ENCODE measurements at regions not wholly inside any gene's neighbourhood (a gene's known extent, or its start where the extent isn't known, plus 50 kb on each side); places are given as distances from the start of the nearest gene placed in this dataset.
"Not testable (repeated sequence)": the region's sequence is repeated elsewhere in the genome, so short reads cannot be mapped to it uniquely, and the experiment has no call there.

- H3K9me3 Mint-ChIP-seq: peaks cover 9% of the 10 kb centered on the region
- no peak overlapping the region for H3K27ac Mint-ChIP-seq
- H3K4me1 Mint-ChIP-seq (ENCODE audit: low read depth): no peaks in the 10 kb centered on the region
- no peak for DNase-seq
- no peak overlapping the region for H3K4me3 Mint-ChIP-seq
- peaks cover 7% of the 10 kb centered on the region for H3K27me3 Mint-ChIP-seq
- H3K36me3 Mint-ChIP-seq (ENCODE audit: low read depth): no peaks in the 10 kb centered on the region
Observed at GRCh38 chr10:126758867-126759266, 88.4 kb upstream of the C10orf90 start.

- no peaks in the 10 kb centered on the region for H3K36me3 Mint-ChIP-seq (ENCODE audit: low read depth)
- peaks cover 14% of the 10 kb centered on the region for H3K9me3 Mint-ChIP-seq
- H3K4me1 Mint-ChIP-seq (ENCODE audit: low read depth): no peaks in the 10 kb centered on the region
Observed at GRCh38 chr10:126759531-126759930, 89.0 kb upstream of the C10orf90 start.

GRCh38 chr10:126766646-126767045 lies 96.2 kb upstream of the C10orf90 start:
- not testable (repeated sequence) for H3K4me3 Mint-ChIP-seq; H3K27me3 Mint-ChIP-seq; H3K9me3 Mint-ChIP-seq; H3K27ac Mint-ChIP-seq; H3K36me3 Mint-ChIP-seq (ENCODE audit: low read depth); H3K4me1 Mint-ChIP-seq (ENCODE audit: low read depth); DNase-seq

More at GRCh38 chr10:126759531-126759930, 89.0 kb upstream of the C10orf90 start:
- H3K27me3 Mint-ChIP-seq: peaks cover 7% of the 10 kb centered on the region
- no peak overlapping the region for H3K4me3 Mint-ChIP-seq
- DNase-seq: no peak
- no peak overlapping the region for H3K27ac Mint-ChIP-seq

- no peak for DNase-seq
- H3K4me1 Mint-ChIP-seq (ENCODE audit: low read depth): no peaks in the 10 kb centered on the region
- peaks cover 3% of the 10 kb centered on the region for H3K9me3 Mint-ChIP-seq
- no peaks in the 10 kb centered on the region for H3K36me3 Mint-ChIP-seq (ENCODE audit: low read depth)
- no peak overlapping the region for H3K4me3 Mint-ChIP-seq
- H3K27ac Mint-ChIP-seq: no peak overlapping the region
- H3K27me3 Mint-ChIP-seq: peaks cover 2% of the 10 kb centered on the region
Observed at GRCh38 chr10:126770809-126771208, 100.3 kb upstream of the C10orf90 start.

GRCh38 chr10:126776168-126776567 lies 105.7 kb upstream of the C10orf90 start:
- H3K9me3 Mint-ChIP-seq: no peaks in the 10 kb centered on the region
- no peak overlapping the region for H3K4me3 Mint-ChIP-seq
- H3K36me3 Mint-ChIP-seq (ENCODE audit: low read depth): no peaks in the 10 kb centered on the region
- no peak for DNase-seq
- H3K4me1 Mint-ChIP-seq (ENCODE audit: low read depth): no peaks in the 10 kb centered on the region
- no peaks in the 10 kb centered on the region for H3K27me3 Mint-ChIP-seq
- H3K27ac Mint-ChIP-seq: no peak overlapping the region

GRCh38 chr10:126777714-126778113 lies 107.2 kb upstream of the C10orf90 start:
- Mint-ChIP-seq H3K9me3 (no peaks in the 10 kb centered on the region), H3K27ac (no peak overlapping the region), H3K27me3 (no peaks in the 10 kb centered on the region), H3K36me3 (ENCODE audit: low read depth) (no peaks in the 10 kb centered on the region), H3K4me1 (ENCODE audit: low read depth) (no peaks in the 10 kb centered on the region), H3K4me3 (no peak overlapping the region)
- no peak for DNase-seq

GRCh38 chr10:126781450-126782216 lies 111.1 kb upstream of the C10orf90 start:
- no peaks in the 10 kb centered on the region for H3K36me3 Mint-ChIP-seq (ENCODE audit: low read depth)
- no peak for DNase-seq
- no peaks in the 10 kb centered on the region for H3K27me3 Mint-ChIP-seq
- no peak overlapping the region for H3K27ac Mint-ChIP-seq
- no peaks in the 10 kb centered on the region for H3K9me3 Mint-ChIP-seq
- no peaks in the 10 kb centered on the region for H3K4me1 Mint-ChIP-seq (ENCODE audit: low read depth)
- H3K4me3 Mint-ChIP-seq: no peak overlapping the region

GRCh38 chr10:126783806-126784557 lies 113.5 kb upstream of the C10orf90 start:
- Mint-ChIP-seq H3K27me3 (no peaks in the 10 kb centered on the region), H3K4me3 (no peak overlapping the region), H3K9me3 (no peaks in the 10 kb centered on the region), H3K27ac (no peak overlapping the region), H3K4me1 (ENCODE audit: low read depth) (no peaks in the 10 kb centered on the region), H3K36me3 (ENCODE audit: low read depth) (no peaks in the 10 kb centered on the region)
- DNase-seq: no peak

- Mint-ChIP-seq H3K4me1 (ENCODE audit: low read depth) (no peaks in the 10 kb centered on the region), H3K27ac (no peak overlapping the region), H3K4me3 (no peak overlapping the region), H3K36me3 (ENCODE audit: low read depth) (no peaks in the 10 kb centered on the region), H3K27me3 (no peaks in the 10 kb centered on the region), H3K9me3 (peaks cover 4% of the 10 kb centered on the region)
- no peak for DNase-seq
Observed at GRCh38 chr10:126787201-126787600, 116.7 kb upstream of the C10orf90 start.

GRCh38 chr10:126795318-126795717 lies 109.9 kb upstream of the DOCK1 start:
- H3K27ac Mint-ChIP-seq: no peak overlapping the region
- no peaks in the 10 kb centered on the region for H3K36me3 Mint-ChIP-seq (ENCODE audit: low read depth)
- H3K4me1 Mint-ChIP-seq (ENCODE audit: low read depth): no peaks in the 10 kb centered on the region
- H3K9me3 Mint-ChIP-seq: peaks cover 19% of the 10 kb centered on the region
- H3K4me3 Mint-ChIP-seq: no peak overlapping the region
- no peak for DNase-seq
- no peaks in the 10 kb centered on the region for H3K27me3 Mint-ChIP-seq

- no peak overlapping the region for H3K4me3 Mint-ChIP-seq
- H3K27ac Mint-ChIP-seq: no peak overlapping the region
- H3K4me1 Mint-ChIP-seq (ENCODE audit: low read depth): no peaks in the 10 kb centered on the region
- peaks cover 13% of the 10 kb centered on the region for H3K9me3 Mint-ChIP-seq
- no peaks in the 10 kb centered on the region for H3K27me3 Mint-ChIP-seq
- no peaks in the 10 kb centered on the region for H3K36me3 Mint-ChIP-seq (ENCODE audit: low read depth)
- no peak for DNase-seq
Observed at GRCh38 chr10:126798649-126799048, 106.6 kb upstream of the DOCK1 start.

- no peak for DNase-seq
- no peak overlapping the region for H3K27ac Mint-ChIP-seq
- no peak overlapping the region for H3K4me3 Mint-ChIP-seq
- no peaks in the 10 kb centered on the region for H3K4me1 Mint-ChIP-seq (ENCODE audit: low read depth)
- no peaks in the 10 kb centered on the region for H3K9me3 Mint-ChIP-seq
- H3K36me3 Mint-ChIP-seq (ENCODE audit: low read depth): no peaks in the 10 kb centered on the region
- H3K27me3 Mint-ChIP-seq: no peaks in the 10 kb centered on the region
Observed at GRCh38 chr10:126803394-126803793, 101.8 kb upstream of the DOCK1 start.

GRCh38 chr10:126804396-126804795 lies 100.8 kb upstream of the DOCK1 start:
- no peak for DNase-seq
- Mint-ChIP-seq H3K36me3 (ENCODE audit: low read depth) (no peaks in the 10 kb centered on the region), H3K4me1 (ENCODE audit: low read depth) (no peaks in the 10 kb centered on the region), H3K27ac (no peak overlapping the region), H3K27me3 (no peaks in the 10 kb centered on the region), H3K4me3 (no peak overlapping the region), H3K9me3 (no peaks in the 10 kb centered on the region)

- H3K4me3 Mint-ChIP-seq: no peak overlapping the region
- H3K9me3 Mint-ChIP-seq: peaks cover 9% of the 10 kb centered on the region
- no peaks in the 10 kb centered on the region for H3K27me3 Mint-ChIP-seq
- no peaks in the 10 kb centered on the region for H3K4me1 Mint-ChIP-seq (ENCODE audit: low read depth)
- no peak for DNase-seq
- no peaks in the 10 kb centered on the region for H3K36me3 Mint-ChIP-seq (ENCODE audit: low read depth)
- H3K27ac Mint-ChIP-seq: no peak overlapping the region
Observed at GRCh38 chr10:126806498-126806897, 98.7 kb upstream of the DOCK1 start.

GRCh38 chr10:126806991-126807702 lies 98.1 kb upstream of the DOCK1 start:
- Mint-ChIP-seq H3K4me3 (no peak overlapping the region), H3K4me1 (ENCODE audit: low read depth) (no peaks in the 10 kb centered on the region), H3K27me3 (no peaks in the 10 kb centered on the region), H3K36me3 (ENCODE audit: low read depth) (no peaks in the 10 kb centered on the region), H3K9me3 (peaks cover 10% of the 10 kb centered on the region), H3K27ac (no peak overlapping the region)
- DNase-seq: no peak

All from activated T-cell treated with anti-CD3 and anti-CD28 coated beads, Interleukin-2, amount 50 U/mL, for 24 hours (primary cell).